LNCaP clone FGC (cell line): ENCODE measurements at regions not wholly inside any gene's neighbourhood (a gene's known extent, or its start where the extent isn't known, plus 50 kb on each side); places are given as distances from the start of the nearest gene placed in this dataset.

Experiments used
- DNase-seq: peaks from one replicate; pipeline ENCODE4 v3.0.0-alpha.2; 2011; ENCODE audit warnings: low read depth
- H3K4me3 ChIP-seq: 2 replicates; pipeline ENCODE4 v1.5.1; 2011; ENCODE audit warnings: mild to moderate bottlenecking, low read depth, low read length, control low read depth
- CTCF ChIP-seq: IDR thresholded peaks from 2 replicates; pipeline ENCODE4 v1.5.1; 2012; ENCODE audit warnings: mild to moderate bottlenecking; ENCODE audit not compliant: control insufficient read depth, insufficient read depth; ENCODE audit errors: extremely low read depth

- no peak overlapping the region for H3K4me3 ChIP-seq
- TF ChIP-seq CTCF: no peak
- DNase-seq: no peak
Observed at GRCh38 chr14:46322076-46322475, 329.5 kb downstream of the RPL10L start.

GRCh38 chr14:46306267-46306666, 345.3 kb downstream of the RPL10L start:
- no peak for DNase-seq
- H3K4me3 ChIP-seq: no peak overlapping the region
- TF ChIP-seq CTCF: no peak

GRCh38 chr14:46300765-46301164, 350.8 kb downstream of the RPL10L start:
- H3K4me3 ChIP-seq: no peak overlapping the region
- no peak for DNase-seq
- no peak for TF ChIP-seq CTCF

- TF ChIP-seq CTCF: no peak
- H3K4me3 ChIP-seq: no peak overlapping the region
- DNase-seq: no peak
Observed at GRCh38 chr14:46290706-46291105, 360.9 kb downstream of the RPL10L start.

- no peak overlapping the region for H3K4me3 ChIP-seq
- DNase-seq: no peak
- TF ChIP-seq CTCF: no peak
Observed at GRCh38 chr14:46279776-46280175, 371.8 kb downstream of the RPL10L start.

- TF ChIP-seq CTCF: no peak
- no peak for DNase-seq
- H3K4me3 ChIP-seq: no peak overlapping the region
Observed at GRCh38 chr14:46279327-46279726, 372.3 kb downstream of the RPL10L start.

GRCh38 chr14:46259536-46259935, 392.0 kb downstream of the RPL10L start:
- TF ChIP-seq CTCF: peak; percentile 16; the same call in 1 of the 2 replicates
- no peak for DNase-seq
- no peak overlapping the region for H3K4me3 ChIP-seq
